ENCODE measurements at regions not wholly inside any gene's neighbourhood (a gene's known extent, or its start where the extent isn't known, plus 50 kb on each side); places are given as distances from the start of the nearest gene placed in this dataset.

- DNase-seq (ENCODE audit: low read depth), result no peak
These were observed 95.2 kb downstream of the PDGFA start for GRCh38 chr7:424301-424935.

GRCh38 chr7:424961-425793, 94.5 kb downstream of the PDGFA start:
- DNase-seq (ENCODE audit: low read depth), result no peak

GRCh38 chr7:425794-426188, 93.9 kb downstream of the PDGFA start:
- no peak for DNase-seq (ENCODE audit: low read depth)

GRCh38 chr7:426510-426909, 93.1 kb downstream of the PDGFA start:
- no peak for DNase-seq (ENCODE audit: low read depth)

GRCh38 chr7:427506-428103, 92.0 kb downstream of the PDGFA start:
- DNase-seq (ENCODE audit: low read depth), result no peak

GRCh38 chr7:428387-428786, 91.3 kb downstream of the PDGFA start:
- no peak for DNase-seq (ENCODE audit: low read depth)

GRCh38 chr7:428927-429827, 90.5 kb downstream of the PDGFA start:
- no peak for DNase-seq (ENCODE audit: low read depth)

GRCh38 chr7:429828-430180, 89.8 kb downstream of the PDGFA start:
- no peak for DNase-seq (ENCODE audit: low read depth)

GRCh38 chr7:431041-431440, 88.6 kb downstream of the PDGFA start:
- no peak for DNase-seq (ENCODE audit: low read depth)

- no peak for DNase-seq (ENCODE audit: low read depth)
These were observed 88.0 kb downstream of the PDGFA start for GRCh38 chr7:431658-432111.

GRCh38 chr7:432256-432655, 87.4 kb downstream of the PDGFA start:
- no peak for DNase-seq (ENCODE audit: low read depth)

GRCh38 chr7:432933-433332, 86.7 kb downstream of the PDGFA start:
- no peak for DNase-seq (ENCODE audit: low read depth)

GRCh38 chr7:433558-433957, 86.1 kb downstream of the PDGFA start:
- no peak for DNase-seq (ENCODE audit: low read depth)

- no peak for DNase-seq (ENCODE audit: low read depth)
These were observed 84.6 kb downstream of the PDGFA start for GRCh38 chr7:434891-435629.

GRCh38 chr7:435630-436366, 83.8 kb downstream of the PDGFA start:
- DNase-seq (ENCODE audit: low read depth), result no peak

- DNase-seq (ENCODE audit: low read depth), result no peak
These were observed 83.1 kb downstream of the PDGFA start for GRCh38 chr7:436367-437128.

- DNase-seq (ENCODE audit: low read depth), result no peak
These were observed 82.1 kb downstream of the PDGFA start for GRCh38 chr7:437329-438251.

GRCh38 chr7:438361-438760, 81.3 kb downstream of the PDGFA start:
- DNase-seq (ENCODE audit: low read depth), result no peak

- DNase-seq (ENCODE audit: low read depth), result no peak
These were observed 80.7 kb downstream of the PDGFA start for GRCh38 chr7:438916-439315.

Data from stimulated activated CD8-positive, alpha-beta memory T cell treated with anti-CD3 and anti-CD28 coated beads, Interleukin-15, amount 100 ng/mL, for 24 hours (primary cell).